ENCODE measurements at regions not wholly inside any gene's neighbourhood (a gene's known extent, or its start where the extent isn't known, plus 50 kb on each side); places are given as distances from the start of the nearest gene placed in this dataset.

GRCh38 chr10:14456218-14456869, 125.6 kb upstream of the FRMD4A start:
- Mint-ChIP-seq H3K27me3 (ENCODE audit: low read depth) (no peaks in the 10 kb centered on the region), H3K4me1 (ENCODE audit: low read depth) (peaks cover 8% of the 10 kb centered on the region), H3K36me3 (ENCODE audit: low read depth) (peaks cover 8% of the 10 kb centered on the region), H3K27ac (ENCODE audit: unreplicated experiment) (no peak overlapping the region), H3K4me3 (ENCODE audit: unreplicated experiment) (no peak overlapping the region), H3K9me3 (ENCODE audit: low read depth) (peaks cover 12% of the 10 kb centered on the region)
- TF ChIP-seq CTCF (IDR thresholded peaks at IDR 0.05), result no peak
- DNase-seq (ENCODE audit: low spot score), result no peak

GRCh38 chr10:14454629-14455028, 123.9 kb upstream of the FRMD4A start:
- Mint-ChIP-seq H3K4me3 (ENCODE audit: unreplicated experiment) (no peak overlapping the region), H3K9me3 (ENCODE audit: low read depth) (peaks cover 12% of the 10 kb centered on the region), H3K36me3 (ENCODE audit: low read depth) (peaks cover 8% of the 10 kb centered on the region), H3K27me3 (ENCODE audit: low read depth) (no peaks in the 10 kb centered on the region), H3K27ac (ENCODE audit: unreplicated experiment) (no peak overlapping the region), H3K4me1 (ENCODE audit: low read depth) (peaks cover 17% of the 10 kb centered on the region)
- TF ChIP-seq CTCF (IDR thresholded peaks at IDR 0.05), result no peak
- DNase-seq (ENCODE audit: low spot score), result no peak

GRCh38 chr10:14454206-14454605, 123.5 kb upstream of the FRMD4A start:
- DNase-seq (ENCODE audit: low spot score), result no peak
- Mint-ChIP-seq H3K27ac (ENCODE audit: unreplicated experiment) (no peak overlapping the region), H3K9me3 (ENCODE audit: low read depth) (peaks cover 12% of the 10 kb centered on the region), H3K4me3 (ENCODE audit: unreplicated experiment) (no peak overlapping the region), H3K27me3 (ENCODE audit: low read depth) (no peaks in the 10 kb centered on the region), H3K36me3 (ENCODE audit: low read depth) (peaks cover 8% of the 10 kb centered on the region), H3K4me1 (ENCODE audit: low read depth) (peaks cover 18% of the 10 kb centered on the region)
- no peak for TF ChIP-seq CTCF (IDR thresholded peaks at IDR 0.05)

GRCh38 chr10:14453593-14453992, 122.9 kb upstream of the FRMD4A start:
- Mint-ChIP-seq H3K36me3 (ENCODE audit: low read depth) (peaks cover 8% of the 10 kb centered on the region), H3K4me3 (ENCODE audit: unreplicated experiment) (no peak overlapping the region), H3K27ac (ENCODE audit: unreplicated experiment) (no peak overlapping the region), H3K27me3 (ENCODE audit: low read depth) (no peaks in the 10 kb centered on the region), H3K4me1 (ENCODE audit: low read depth) (peaks cover 25% of the 10 kb centered on the region), H3K9me3 (ENCODE audit: low read depth) (peaks cover 12% of the 10 kb centered on the region)
- DNase-seq (ENCODE audit: low spot score), result no peak
- no peak for TF ChIP-seq CTCF (IDR thresholded peaks at IDR 0.05)

GRCh38 chr10:14451341-14451740, 120.6 kb upstream of the FRMD4A start:
- DNase-seq (ENCODE audit: low spot score), result no peak
- Mint-ChIP-seq H3K4me3 (ENCODE audit: unreplicated experiment) (no peak overlapping the region), H3K9me3 (ENCODE audit: low read depth) (peaks cover 3% of the 10 kb centered on the region), H3K4me1 (ENCODE audit: low read depth) (peaks cover 28% of the 10 kb centered on the region), H3K27me3 (ENCODE audit: low read depth) (no peaks in the 10 kb centered on the region), H3K27ac (ENCODE audit: unreplicated experiment) (no peak overlapping the region), H3K36me3 (ENCODE audit: low read depth) (peaks cover 2% of the 10 kb centered on the region)
- no peak for TF ChIP-seq CTCF (IDR thresholded peaks at IDR 0.05)

Measured in chondrocyte (in vitro differentiated cells).